Lung microvascular endothelial cell (primary cell): ENCODE measurements at regions not wholly inside any gene's neighbourhood (a gene's known extent, or its start where the extent isn't known, plus 50 kb on each side); places are given as distances from the start of the nearest gene placed in this dataset.

Experiments used
- DNase-seq, 2 donors: peaks; one replicate each; pipeline versions ENCODE4 v3.0.0 to v3.0.0-alpha.2; 2010; ENCODE audit warnings: low read depth in 2 of 2

DNA sequence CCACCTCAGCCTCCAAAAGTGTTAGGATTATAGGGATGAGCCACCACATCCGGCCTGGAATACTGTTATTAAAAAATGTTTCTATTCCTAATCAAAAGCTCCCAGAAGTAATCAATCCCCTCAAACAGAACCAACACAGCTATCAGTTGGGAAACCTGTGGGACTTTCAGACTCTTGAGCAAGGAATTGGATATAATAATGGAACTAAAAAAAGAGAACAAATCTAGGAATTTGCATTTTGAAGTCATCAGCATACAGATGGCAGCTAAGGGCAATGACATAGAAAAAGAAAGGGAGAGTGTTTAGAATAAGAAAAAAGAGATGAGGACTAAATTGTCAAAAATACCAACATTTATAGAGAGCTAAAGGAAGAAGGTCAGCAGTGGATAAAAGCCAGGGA is 54.7 kb upstream of the AMN1 start:
- no peak for DNase-seq

DNA sequence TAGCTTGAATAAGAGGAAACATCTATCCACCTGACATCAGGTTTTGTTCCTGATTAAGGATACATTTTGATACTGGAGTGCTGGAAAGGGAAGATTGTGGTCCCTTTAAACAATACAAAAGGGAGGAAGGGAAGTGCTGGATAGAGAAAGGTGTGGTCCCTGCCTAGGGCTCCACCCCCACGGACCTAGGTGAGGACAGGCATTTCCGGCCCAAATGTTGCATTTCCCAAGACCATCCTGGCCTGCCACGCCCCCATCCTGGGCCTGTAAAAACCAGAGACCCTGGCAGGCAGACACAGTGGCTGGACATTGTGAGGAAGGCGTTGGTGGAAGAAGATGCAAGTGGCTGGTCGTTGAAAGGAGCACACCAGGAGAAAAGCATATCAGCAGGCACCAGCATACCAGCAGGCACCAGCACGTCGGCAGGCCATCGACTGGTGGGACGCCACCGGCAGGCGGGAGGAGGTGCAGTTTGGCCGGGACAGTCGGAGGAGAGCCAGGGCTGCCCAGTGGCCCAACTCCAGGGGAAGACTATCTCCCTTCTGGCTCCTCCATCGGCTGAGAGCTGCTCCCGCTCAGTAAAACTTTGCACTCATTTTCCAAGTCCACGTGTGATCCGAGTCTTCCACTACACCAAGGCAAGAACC is 53.2 kb upstream of the AMN1 start:
- DNase-seq = no peak

DNA sequence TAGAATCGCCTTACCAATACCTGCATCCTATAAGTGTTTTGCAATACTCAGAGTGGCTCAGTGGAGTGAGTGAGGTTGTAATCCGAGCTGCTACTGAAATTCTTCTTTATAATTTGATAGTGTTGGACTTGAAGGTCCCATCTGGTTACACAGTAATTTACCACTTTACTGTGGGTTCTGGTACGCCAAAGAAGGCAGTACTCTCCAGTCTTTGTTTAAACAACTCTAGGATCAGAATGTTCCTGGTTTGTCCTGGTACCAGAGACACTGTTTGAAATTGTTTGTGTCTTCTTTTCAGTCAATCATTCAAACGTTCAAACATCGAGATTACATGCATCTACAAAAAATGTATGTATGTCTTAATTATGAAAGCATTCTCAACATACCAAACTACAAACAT is 51.3 kb upstream of the AMN1 start:
- no peak for DNase-seq

DNA sequence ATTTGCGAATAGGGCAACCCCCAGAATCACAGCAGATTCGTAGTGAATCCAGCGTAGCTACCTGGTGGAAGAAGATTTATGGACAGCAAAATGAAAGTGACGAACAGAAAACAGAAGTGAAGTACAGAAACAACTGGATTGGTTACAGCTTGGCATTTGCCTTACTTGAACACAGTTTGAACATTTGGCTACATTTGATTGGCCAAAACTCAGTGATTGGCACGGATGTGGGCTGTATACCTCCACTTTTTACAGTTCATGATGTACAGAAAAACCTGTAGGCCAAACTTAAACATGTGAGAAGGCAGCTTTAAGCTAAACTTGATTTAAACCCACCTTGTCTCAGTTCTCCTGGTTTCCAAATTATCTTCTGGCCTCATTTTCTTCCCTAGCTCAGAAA is 49.9 kb upstream of the AMN1 start:
- DNase-seq = no peak
